Mesenchymal stem cell (in vitro differentiated cells and primary cell): ENCODE measurements at regions not wholly inside any gene's neighbourhood (a gene's known extent, or its start where the extent isn't known, plus 50 kb on each side); places are given as distances from the start of the nearest gene placed in this dataset.

Experiments
- DNase-seq: peaks from one replicate; pipeline ENCODE4 v3.0.0-alpha.2; 2013
- H2AFZ ChIP-seq: one replicate; pipeline ENCODE4 v1.6.1; 2013; ENCODE audit warnings: low read depth, mild to moderate bottlenecking, control low read depth, inconsistent platforms, low read length, moderate library complexity
- H2AK5ac ChIP-seq: 2 replicates; pipeline ENCODE4 v1.6.1; 2013; ENCODE audit warnings: low read length, moderate library complexity, mild to moderate bottlenecking, inconsistent platforms; ENCODE audit not compliant: severe bottlenecking
- H2BK120ac ChIP-seq: one replicate; pipeline ENCODE4 v1.6.1; 2013; ENCODE audit warnings: low read depth, mild to moderate bottlenecking, inconsistent platforms, low read length, moderate library complexity
- H2BK12ac ChIP-seq, 2 experiments: one replicate each; pipeline ENCODE4 v1.6.1; 2013; ENCODE audit warnings: inconsistent platforms in 2 of 2, low read length in 2 of 2, mild to moderate bottlenecking in 2 of 2, moderate library complexity in 2 of 2, control low read depth in 1 of 2
- H2BK15ac ChIP-seq: one replicate; pipeline ENCODE4 v1.6.1; 2013; ENCODE audit warnings: mild to moderate bottlenecking, low read depth, inconsistent platforms; ENCODE audit not compliant: poor library complexity, severe bottlenecking
- H2BK5ac ChIP-seq: 2 replicates; pipeline ENCODE4 v1.6.1; 2013; ENCODE audit warnings: low read depth, mild to moderate bottlenecking, low read length, control low read depth, inconsistent platforms; ENCODE audit not compliant: poor library complexity, severe bottlenecking
- H3K14ac ChIP-seq, 2 experiments: one replicate each; pipeline ENCODE4 v1.6.1; 2013; ENCODE audit warnings: inconsistent platforms in 2 of 2, low read length in 2 of 2, control low read depth in 1 of 2, mild to moderate bottlenecking in 1 of 2, moderate library complexity in 1 of 2
- H3K18ac ChIP-seq, 2 experiments: one replicate each; pipeline ENCODE4 v1.6.1; 2013; ENCODE audit warnings: inconsistent platforms in 2 of 2, low read length in 2 of 2, control low read depth in 1 of 2, low read depth in 1 of 2, mild to moderate bottlenecking in 1 of 2
- H3K23ac ChIP-seq, 2 experiments: one replicate each; pipeline ENCODE4 v1.6.1; 2013; ENCODE audit warnings: inconsistent platforms in 2 of 2, low read length in 2 of 2, mild to moderate bottlenecking in 2 of 2, moderate library complexity in 2 of 2, control low read depth in 1 of 2
- H3K27ac ChIP-seq: 2 replicates; pipeline ENCODE4 v1.5.1; 2013; ENCODE audit warnings: mild to moderate bottlenecking, moderate library complexity, low read length, control low read depth, inconsistent platforms; ENCODE audit not compliant: poor library complexity, severe bottlenecking
- H3K27me3 ChIP-seq, 2 experiments: 2 replicates each; pipeline versions ENCODE4 v1.6.1 to v1.7.0; 2013; ENCODE audit warnings: low read length in 2 of 2, mild to moderate bottlenecking in 2 of 2, moderate library complexity in 2 of 2, control low read depth in 1 of 2, inconsistent platforms in 1 of 2; ENCODE audit not compliant: control insufficient read depth in 1 of 2, insufficient read depth in 1 of 2
- H3K36me3 ChIP-seq, 2 experiments: 2 replicates each; pipeline versions ENCODE4 v1.6.1 to v1.7.0; 2013; ENCODE audit warnings: low read length in 2 of 2, control low read depth in 1 of 2, inconsistent platforms in 1 of 2, low read depth in 1 of 2, mild to moderate bottlenecking in 1 of 2; ENCODE audit not compliant: insufficient read depth in 2 of 2, control insufficient read depth in 1 of 2
- H3K4ac ChIP-seq, 2 experiments: one replicate each; pipeline ENCODE4 v1.6.1; 2013; ENCODE audit warnings: inconsistent platforms in 2 of 2, low read length in 2 of 2, mild to moderate bottlenecking in 2 of 2, moderate library complexity in 2 of 2, control low read depth in 1 of 2, low read depth in 1 of 2
- H3K4me1 ChIP-seq: 2 replicates; pipeline ENCODE4 v1.6.1; 2013; ENCODE audit warnings: low read depth, low read length, control low read depth; ENCODE audit not compliant: control insufficient read depth, insufficient read depth
- H3K4me2 ChIP-seq: 2 replicates; pipeline ENCODE4 v1.6.1; 2013; ENCODE audit warnings: low read length, mild to moderate bottlenecking, inconsistent platforms; ENCODE audit not compliant: poor library complexity, severe bottlenecking
- H3K4me3 ChIP-seq, 2 experiments: 2 replicates each; pipeline versions ENCODE4 v1.5.1 to v1.7.0; 2013; ENCODE audit warnings: low read length in 2 of 2, mild to moderate bottlenecking in 2 of 2, control low read depth in 1 of 2, low read depth in 1 of 2; ENCODE audit not compliant: insufficient read depth in 1 of 2
- H3K79me1 ChIP-seq: replicated peaks from 2 replicates; pipeline ENCODE4 v1.6.1; 2013; ENCODE audit warnings: mild to moderate bottlenecking, control low read depth, low read length, inconsistent platforms; ENCODE audit not compliant: poor library complexity, severe bottlenecking
- H3K9ac ChIP-seq: 2 replicates; pipeline ENCODE4 v1.7.0; 2013; ENCODE audit warnings: mild to moderate bottlenecking, low read length, moderate library complexity
- H3K9me3 ChIP-seq: 2 replicates; pipeline ENCODE4 v1.7.0; 2013; ENCODE audit warnings: mild to moderate bottlenecking, low read length; ENCODE audit not compliant: control insufficient read depth
- H4K8ac ChIP-seq: one replicate; pipeline ENCODE4 v1.6.1; 2013; ENCODE audit warnings: inconsistent platforms, mild to moderate bottlenecking, low read length, moderate library complexity
- H4K91ac ChIP-seq: one replicate; pipeline ENCODE4 v1.6.1; 2013; ENCODE audit warnings: mild to moderate bottlenecking, low read length, inconsistent platforms
- WGBS: methylation state at CpG from one replicate; pipeline ENCODE4 v1.1.7; 2013; ENCODE audit warnings: mixed read lengths; 5-methylcytosine and 5-hydroxymethylcytosine counted together

DNA sequence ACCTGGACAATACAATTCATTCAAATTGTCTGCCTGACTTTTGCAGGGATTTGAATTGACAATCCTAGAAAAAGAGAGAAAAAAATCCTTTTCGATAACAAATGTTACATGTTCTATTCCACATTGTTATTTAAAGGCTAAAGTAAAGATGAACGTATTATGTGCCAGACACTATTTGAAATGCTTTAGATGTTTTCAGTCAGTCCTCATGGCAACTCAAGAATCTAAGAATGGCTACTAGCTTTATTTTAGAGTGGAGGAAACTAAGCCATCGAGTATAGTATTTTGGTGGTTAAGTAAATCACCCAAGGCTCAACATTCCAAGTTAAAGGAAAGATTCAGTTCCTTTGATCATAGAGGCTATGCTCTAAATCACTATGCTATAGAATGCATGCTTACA is 558.6 kb upstream of the MAN1A1 start:
- Histone ChIP-seq H2AFZ (no peak overlapping the region), H4K8ac (no peak overlapping the region), H4K91ac (no peak overlapping the region), H2BK15ac (no peak overlapping the region), H2BK5ac (no peak overlapping the region), H2BK120ac (no peak overlapping the region), H3K14ac (no peak overlapping the region), H3K27ac (no peak overlapping the region), H3K4me1 (no peaks in the 10 kb centered on the region), H3K9ac (no peak overlapping the region), H3K4me2 (no peak overlapping the region), H3K18ac (no peak overlapping the region), H3K9me3 (no peaks in the 10 kb centered on the region), H2AK5ac (no peak overlapping the region), H3K23ac (no peak overlapping the region), H3K4ac (no peak overlapping the region), H3K4me3 (no peak overlapping the region), H3K36me3 (no peaks in the 10 kb centered on the region), H3K27me3 (no peaks in the 10 kb centered on the region), H3K79me1 (no peaks in the 10 kb centered on the region), H2BK12ac (no peak overlapping the region)
- DNase-seq, result no peak
- WGBS, result 100% methylated on average over 1 of the region's 3 CpGs

DNA sequence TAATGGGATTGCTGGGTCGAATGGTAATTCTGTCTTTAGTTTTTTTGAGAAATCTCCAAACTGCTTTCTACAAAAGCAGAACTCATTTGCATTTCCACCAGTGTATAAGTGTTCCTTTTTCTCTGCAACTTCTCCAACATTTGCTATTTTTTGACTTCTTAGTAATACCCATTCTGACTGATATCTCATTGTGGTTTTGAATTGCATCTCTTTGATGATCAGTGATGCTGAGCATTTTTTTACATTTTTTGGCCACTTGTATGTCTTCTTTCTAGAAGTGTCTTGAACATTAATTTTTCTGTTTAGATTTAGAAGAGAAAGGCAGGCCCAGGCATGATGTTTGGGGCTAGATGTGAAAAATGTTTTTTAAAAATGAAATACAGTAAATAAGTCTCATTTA is 553.1 kb upstream of the MAN1A1 start:
- no peak overlapping the region for H2BK120ac ChIP-seq
- no peak overlapping the region for H2BK12ac ChIP-seq
- no peak overlapping the region for H3K9ac ChIP-seq
- no peak overlapping the region for H2AFZ ChIP-seq
- H2AK5ac ChIP-seq, result no peak overlapping the region
- no peak overlapping the region for H2BK15ac ChIP-seq
- no peak overlapping the region for H3K14ac ChIP-seq
- H3K4me1 ChIP-seq, result no peaks in the 10 kb centered on the region
- no peaks in the 10 kb centered on the region for H3K27me3 ChIP-seq
- no peaks in the 10 kb centered on the region for H3K79me1 ChIP-seq
- no peak for DNase-seq
- H3K4me2 ChIP-seq, result no peak overlapping the region
- no peak overlapping the region for H4K91ac ChIP-seq
- H3K9me3 ChIP-seq, result no peaks in the 10 kb centered on the region
- no peak overlapping the region for H4K8ac ChIP-seq
- H2BK5ac ChIP-seq, result no peak overlapping the region
- no peak overlapping the region for H3K4me3 ChIP-seq
- no peaks in the 10 kb centered on the region for H3K36me3 ChIP-seq
- no CpG with 5 or more reads among the region's 1 CpG for WGBS
- no peak overlapping the region for H3K27ac ChIP-seq
- no peak overlapping the region for H3K18ac ChIP-seq
- H3K23ac ChIP-seq, result no peak overlapping the region
- H3K4ac ChIP-seq, result no peak overlapping the region

DNA sequence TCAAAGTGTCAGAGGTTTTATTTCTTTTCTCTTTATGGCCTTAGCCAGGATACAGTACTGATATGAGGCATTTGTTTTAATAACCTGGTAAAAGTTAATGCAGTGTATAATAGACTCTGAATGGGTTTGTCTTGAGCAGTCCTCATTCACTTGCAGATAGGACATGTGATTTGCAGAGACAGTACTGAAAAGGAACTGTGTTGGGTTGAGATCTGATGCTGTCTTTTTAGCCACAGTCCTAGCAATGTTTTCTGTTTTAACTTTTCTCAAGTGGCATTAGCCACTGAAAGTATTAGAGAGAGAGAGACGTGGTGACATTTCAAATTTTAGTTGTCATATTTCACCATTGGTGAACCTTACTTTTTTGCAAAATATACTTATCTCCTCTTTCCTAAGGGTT is 547.2 kb upstream of the MAN1A1 start:
- H3K4ac ChIP-seq, result no peak overlapping the region
- WGBS, result no CpG with 5 or more reads among the region's 1 CpG
- H2BK120ac ChIP-seq, result no peak overlapping the region
- H3K4me1 ChIP-seq, result no peaks in the 10 kb centered on the region
- H3K18ac ChIP-seq, result no peak overlapping the region
- H3K27ac ChIP-seq, result no peak overlapping the region
- no peaks in the 10 kb centered on the region for H3K27me3 ChIP-seq
- no peak overlapping the region for H3K23ac ChIP-seq
- no peak overlapping the region for H3K9ac ChIP-seq
- H2BK5ac ChIP-seq, result no peak overlapping the region
- no peak overlapping the region for H3K4me3 ChIP-seq
- H3K4me2 ChIP-seq, result no peak overlapping the region
- no peaks in the 10 kb centered on the region for H3K79me1 ChIP-seq
- H3K9me3 ChIP-seq, result no peaks in the 10 kb centered on the region
- H2AFZ ChIP-seq, result no peak overlapping the region
- H2BK12ac ChIP-seq, result no peak overlapping the region
- no peak overlapping the region for H2BK15ac ChIP-seq
- H3K36me3 ChIP-seq, result no peaks in the 10 kb centered on the region
- no peak overlapping the region for H2AK5ac ChIP-seq
- H3K14ac ChIP-seq, result no peak overlapping the region
- no peak for DNase-seq
- no peak overlapping the region for H4K91ac ChIP-seq
- H4K8ac ChIP-seq, result no peak overlapping the region

DNA sequence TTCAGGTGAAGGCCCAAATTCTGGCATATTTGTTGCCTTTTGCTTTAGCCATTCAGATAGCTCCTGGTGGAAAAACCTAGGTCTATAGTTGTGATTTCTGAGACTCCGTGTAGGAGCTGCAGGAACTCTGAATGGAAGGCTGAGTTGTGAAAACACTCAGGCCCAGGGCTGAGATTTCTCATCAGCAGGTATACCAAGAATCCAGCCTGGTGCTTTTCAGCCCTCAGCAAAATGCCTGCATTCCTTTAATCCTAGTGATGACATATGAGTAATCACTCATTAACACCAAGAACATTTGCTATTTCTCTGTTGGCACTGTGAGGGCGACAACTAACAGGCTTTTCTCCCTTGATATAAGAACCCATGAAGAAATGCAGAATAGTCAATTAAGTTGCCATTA is 546.1 kb upstream of the MAN1A1 start:
- H3K36me3 ChIP-seq, result no peaks in the 10 kb centered on the region
- H3K79me1 ChIP-seq, result no peaks in the 10 kb centered on the region
- no peak overlapping the region for H3K4me3 ChIP-seq
- H3K4ac ChIP-seq, result no peak overlapping the region
- H4K91ac ChIP-seq, result no peak overlapping the region
- no peaks in the 10 kb centered on the region for H3K9me3 ChIP-seq
- no peak overlapping the region for H3K18ac ChIP-seq
- 95% methylated on average over 1 of the region's 2 CpGs for WGBS
- H3K9ac ChIP-seq, result no peak overlapping the region
- no peak overlapping the region for H2BK120ac ChIP-seq
- no peak overlapping the region for H2BK5ac ChIP-seq
- H3K4me1 ChIP-seq, result no peaks in the 10 kb centered on the region
- no peaks in the 10 kb centered on the region for H3K27me3 ChIP-seq
- H2AK5ac ChIP-seq, result no peak overlapping the region
- H3K4me2 ChIP-seq, result no peak overlapping the region
- DNase-seq, result no peak
- H4K8ac ChIP-seq, result no peak overlapping the region
- H3K23ac ChIP-seq, result no peak overlapping the region
- H2BK15ac ChIP-seq, result no peak overlapping the region
- H2AFZ ChIP-seq, result no peak overlapping the region
- no peak overlapping the region for H2BK12ac ChIP-seq
- no peak overlapping the region for H3K27ac ChIP-seq
- no peak overlapping the region for H3K14ac ChIP-seq
